Hepatocyte (in vitro differentiated cells): ENCODE measurements at regions not wholly inside any gene's neighbourhood (a gene's known extent, or its start where the extent isn't known, plus 50 kb on each side); places are given as distances from the start of the nearest gene placed in this dataset.

Experiments
- CTCF ChIP-seq: fragments of 200-600 bp; sonication (generic); IDR thresholded peaks from 2 replicates; pipeline ENCODE4 v1.5.1; 2016; ENCODE audit warnings: antibody characterized with exemption, mild to moderate bottlenecking; ENCODE audit not compliant: poor library complexity
- EZH2 ChIP-seq: fragments of 200-600 bp; sonication (generic); IDR thresholded peaks from 2 replicates; pipeline ENCODE4 v1.6.1; 2016; ENCODE audit warnings: antibody characterized with exemption, mild to moderate bottlenecking, borderline replicate concordance
- EZH2phosphoT487 ChIP-seq: fragments of 200-600 bp; sonication (generic); IDR thresholded peaks from one replicate; pipeline ENCODE4 v1.6.1; 2018; ENCODE audit warnings: antibody characterized with exemption, mild to moderate bottlenecking, low read depth, moderate library complexity; ENCODE audit not compliant: unreplicated experiment, severe bottlenecking

GRCh38 chr2:216275890-216276289 lies 96.4 kb downstream of the MARCHF4 start:
- TF ChIP-seq CTCF: no peak
- no peak for TF ChIP-seq EZH2phosphoT487
- TF ChIP-seq EZH2: no peak
